SH-SY5Y (cell line): ENCODE measurements at regions not wholly inside any gene's neighbourhood (a gene's known extent, or its start where the extent isn't known, plus 50 kb on each side); places are given as distances from the start of the nearest gene placed in this dataset.

Experiments
- GATA2 ChIP-seq: IDR thresholded peaks from 2 replicates; pipeline ENCODE4 v1.6.1; 2011; ENCODE audit warnings: mild to moderate bottlenecking, low read depth, low read length
- GATA3 ChIP-seq: IDR thresholded peaks from 2 replicates; pipeline ENCODE4 v1.6.1; 2011; ENCODE audit warnings: low read depth, mild to moderate bottlenecking, low read length, moderate library complexity

DNA sequence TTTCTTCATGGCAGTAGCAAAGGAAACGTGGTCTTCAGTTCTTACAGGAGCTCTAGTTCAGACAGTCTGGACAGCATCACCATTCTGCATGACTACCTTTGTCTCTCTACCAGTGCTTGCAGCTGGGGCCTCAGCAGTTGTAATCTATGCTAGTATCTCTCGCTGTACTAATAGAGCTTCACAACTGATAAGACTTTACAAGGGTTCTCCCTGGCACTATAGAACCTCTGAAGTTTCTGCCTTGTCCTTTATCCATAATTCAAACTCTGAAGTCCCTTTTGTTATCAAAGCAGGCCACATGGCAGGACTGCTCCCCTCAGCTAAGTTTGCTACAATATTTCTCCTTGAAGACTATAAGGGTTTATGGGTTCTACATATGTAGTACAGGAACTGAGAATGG, 842.1 kb upstream of the ADGRB3 start:
- TF ChIP-seq GATA3 (no peak), GATA2 (no peak)
